ENCODE measurements at regions not wholly inside any gene's neighbourhood (a gene's known extent, or its start where the extent isn't known, plus 50 kb on each side); places are given as distances from the start of the nearest gene placed in this dataset.

DNA sequence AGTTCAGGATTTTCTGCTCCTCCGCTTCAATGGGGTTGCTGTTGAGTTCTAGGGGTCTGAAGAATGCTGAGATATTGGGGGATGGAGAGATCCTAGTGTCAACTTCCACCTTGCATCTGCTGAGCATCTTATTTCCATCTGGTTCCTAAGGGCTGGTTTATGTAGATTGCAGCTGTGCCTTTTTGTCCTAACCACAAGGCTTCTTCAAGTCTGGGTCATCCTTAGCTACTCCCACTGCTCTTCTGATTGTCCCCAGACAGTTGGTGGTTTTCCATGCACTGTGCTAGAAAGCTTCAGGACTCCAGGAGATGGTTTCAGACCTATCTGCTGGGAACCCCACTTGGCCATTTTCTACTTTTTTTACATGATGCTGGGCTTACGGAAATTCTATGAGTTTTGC, 125.0 kb downstream of the IL20RB start:
- Histone ChIP-seq H3K4me1 (no peaks in the 10 kb centered on the region), H3K4me3 (no peak overlapping the region), H3K27ac (no peak overlapping the region), H3K9me3 (no peaks in the 10 kb centered on the region), H3K4me2 (no peak overlapping the region)
- no peak for TF ChIP-seq GATA3 (IDR thresholded peaks at IDR 0.05; ENCODE audit: borderline replicate concordance)
- TF ChIP-seq PBX3 (IDR thresholded peaks at IDR 0.05), result no peak
- TF ChIP-seq REST (IDR thresholded peaks at IDR 0.05), result no peak
- TF ChIP-seq USF2 (IDR thresholded peaks at IDR 0.05), result no peak
- TF ChIP-seq CBX2 (IDR thresholded peaks at IDR 0.05; ENCODE audit: borderline replicate concordance, low read depth), result no peak
- no peak for TF ChIP-seq CHD4 (IDR thresholded peaks at IDR 0.05; ENCODE audit: borderline replicate concordance)
- TF ChIP-seq, protein P1, sequence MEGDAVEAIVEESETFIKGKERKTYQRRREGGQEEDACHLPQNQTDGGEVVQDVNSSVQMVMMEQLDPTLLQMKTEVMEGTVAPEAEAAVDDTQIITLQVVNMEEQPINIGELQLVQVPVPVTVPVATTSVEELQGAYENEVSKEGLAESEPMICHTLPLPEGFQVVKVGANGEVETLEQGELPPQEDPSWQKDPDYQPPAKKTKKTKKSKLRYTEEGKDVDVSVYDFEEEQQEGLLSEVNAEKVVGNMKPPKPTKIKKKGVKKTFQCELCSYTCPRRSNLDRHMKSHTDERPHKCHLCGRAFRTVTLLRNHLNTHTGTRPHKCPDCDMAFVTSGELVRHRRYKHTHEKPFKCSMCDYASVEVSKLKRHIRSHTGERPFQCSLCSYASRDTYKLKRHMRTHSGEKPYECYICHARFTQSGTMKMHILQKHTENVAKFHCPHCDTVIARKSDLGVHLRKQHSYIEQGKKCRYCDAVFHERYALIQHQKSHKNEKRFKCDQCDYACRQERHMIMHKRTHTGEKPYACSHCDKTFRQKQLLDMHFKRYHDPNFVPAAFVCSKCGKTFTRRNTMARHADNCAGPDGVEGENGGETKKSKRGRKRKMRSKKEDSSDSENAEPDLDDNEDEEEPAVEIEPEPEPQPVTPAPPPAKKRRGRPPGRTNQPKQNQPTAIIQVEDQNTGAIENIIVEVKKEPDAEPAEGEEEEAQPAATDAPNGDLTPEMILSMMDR (IDR thresholded peaks at IDR 0.05), result no peak
- no peak for TF ChIP-seq NFE2L2 (conservative IDR thresholded peaks at IDR 0.05; ENCODE audit: low read length)
- TF ChIP-seq HOXB5 (CRISPR knock-in tag; IDR thresholded peaks at IDR 0.05), result no peak
- no peak for TF ChIP-seq RNF2 (IDR thresholded peaks at IDR 0.05; ENCODE audit: borderline replicate concordance, low read depth)
- TF ChIP-seq BHLHE40 (IDR thresholded peaks at IDR 0.05; ENCODE audit: low read depth, low read length), result no peak
- TF ChIP-seq JUNB (IDR thresholded peaks at IDR 0.05), result no peak
- no peak for TF ChIP-seq HEYL (CRISPR knock-in tag; IDR thresholded peaks at IDR 0.05)
- TF ChIP-seq BCL3 (IDR thresholded peaks at IDR 0.05), result no peak
- TF ChIP-seq E2F6 (IDR thresholded peaks at IDR 0.05; ENCODE audit: borderline replicate concordance, low read depth), result no peak
- TF ChIP-seq, protein P2, sequence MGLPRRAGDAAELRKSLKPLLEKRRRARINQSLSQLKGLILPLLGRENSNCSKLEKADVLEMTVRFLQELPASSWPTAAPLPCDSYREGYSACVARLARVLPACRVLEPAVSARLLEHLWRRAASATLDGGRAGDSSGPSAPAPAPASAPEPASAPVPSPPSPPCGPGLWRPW (IDR thresholded peaks at IDR 0.05), result no peak
- no peak for TF ChIP-seq MAFK (IDR thresholded peaks at IDR 0.05; ENCODE audit: partially characterized antibody)
- TF ChIP-seq EP300 (IDR thresholded peaks at IDR 0.05), result no peak
- ChIA-PET CTCF (no interaction called here), POLR2A (no interaction called here)
- 71% methylated on average over 2 of the region's 2 CpGs for WGBS (ENCODE audit: missing lambda C conversion rate)
- no peak for ATAC-seq
- no peak for FAIRE-seq
- no peak for DNase-seq (ENCODE audit: low read depth in 1 of 2, low spot score in 1 of 2)

DNA sequence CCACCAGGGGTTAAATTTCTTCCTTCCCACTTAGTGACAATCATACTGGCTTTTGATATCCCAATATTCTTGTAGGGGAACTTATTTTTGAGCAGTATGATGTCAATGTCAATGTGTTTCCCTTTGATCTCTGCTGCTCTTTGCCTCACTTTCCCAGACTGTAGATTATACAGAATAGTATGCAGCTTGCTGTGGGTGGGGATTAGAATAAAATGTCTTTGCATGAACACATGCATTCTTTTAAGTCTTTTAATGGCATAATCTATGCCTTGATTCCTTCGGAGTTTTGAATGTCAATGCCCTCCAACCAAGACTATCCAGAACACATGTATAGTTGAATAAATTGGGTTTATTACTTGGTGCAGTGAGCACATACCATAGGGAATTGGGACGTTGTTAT, 125.5 kb downstream of the IL20RB start:
- DNase-seq (ENCODE audit: low read depth in 1 of 2, low spot score in 1 of 2), result no peak
- ChIA-PET POLR2A (no interaction called here), CTCF (no interaction called here)
- H3K27ac ChIP-seq, result no peak overlapping the region
- ATAC-seq, result no peak
- H3K4me1 ChIP-seq, result no peaks in the 10 kb centered on the region
- no peak overlapping the region for H3K4me3 ChIP-seq
- no peak overlapping the region for H3K4me2 ChIP-seq
- no peak for FAIRE-seq
- TF ChIP-seq CHD4 (IDR thresholded peaks at IDR 0.05; ENCODE audit: borderline replicate concordance) (no peak), JUN (IDR thresholded peaks at IDR 0.05) (no peak), MAFK (IDR thresholded peaks at IDR 0.05; ENCODE audit: partially characterized antibody) (no peak)
- 6% methylated on average over 2 of the region's 2 CpGs for WGBS (ENCODE audit: missing lambda C conversion rate)
- H3K9me3 ChIP-seq, result no peaks in the 10 kb centered on the region

All from A549 (cell line).